ENCODE measurements at regions not wholly inside any gene's neighbourhood (a gene's known extent, or its start where the extent isn't known, plus 50 kb on each side); places are given as distances from the start of the nearest gene placed in this dataset.

DNA sequence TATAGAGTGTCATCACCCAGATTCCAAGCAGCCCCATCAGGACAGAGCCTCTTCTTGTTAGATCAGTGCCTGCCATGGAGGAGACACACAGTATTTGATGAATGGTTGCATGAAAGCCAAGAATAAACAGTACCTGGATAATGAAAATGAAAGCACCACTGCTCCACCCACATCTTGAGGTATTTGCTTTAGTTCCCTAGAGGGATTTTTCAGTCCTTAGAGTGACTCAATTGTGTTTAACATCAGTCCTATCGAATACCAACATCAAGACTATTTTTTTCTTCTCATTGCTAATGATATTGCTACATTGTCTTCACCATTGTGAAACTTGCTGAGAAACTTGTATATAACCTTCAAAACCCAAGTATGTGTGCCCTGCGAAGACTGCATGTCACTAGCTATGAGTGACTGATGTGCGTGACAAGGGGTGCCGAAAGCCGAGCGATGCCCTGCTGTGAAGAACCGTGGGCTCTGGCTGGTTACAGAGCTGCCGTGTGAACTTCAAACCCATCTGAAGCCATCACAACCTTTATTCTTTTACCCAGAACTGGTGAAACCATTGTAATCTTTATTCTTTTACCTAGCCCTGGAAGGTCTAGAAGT, 211.3 kb upstream of the FAT1 start:
- TF ChIP-seq NFRKB (IDR thresholded peaks at IDR 0.05) (no peak), SUZ12 (IDR thresholded peaks at IDR 0.05) (no peak), FOXA1 (IDR thresholded peaks at IDR 0.05) (no peak), TARDBP (IDR thresholded peaks at IDR 0.05) (no peak), ELF4 (IDR thresholded peaks at IDR 0.05) (no peak), LEF1 (IDR thresholded peaks at IDR 0.05; ENCODE audit: borderline replicate concordance) (no peak), BHLHE40 (IDR thresholded peaks at IDR 0.05; ENCODE audit: borderline replicate concordance) (no peak), SP1 (IDR thresholded peaks at IDR 0.05) (no peak), ARNT (IDR thresholded peaks at IDR 0.05) (no peak), ZNF384 (IDR thresholded peaks at IDR 0.05) (no peak), PKNOX1 (IDR thresholded peaks at IDR 0.05) (no peak), FOXM1 (IDR thresholded peaks at IDR 0.05; ENCODE audit: borderline replicate concordance) (no peak), FOXK2 (IDR thresholded peaks at IDR 0.05) (no peak)
